ENCODE measurements at regions not wholly inside any gene's neighbourhood (a gene's known extent, or its start where the extent isn't known, plus 50 kb on each side); places are given as distances from the start of the nearest gene placed in this dataset.
"Not testable (repeated sequence)": the region's sequence is repeated elsewhere in the genome, so short reads cannot be mapped to it uniquely, and the experiment has no call there.

DNA sequence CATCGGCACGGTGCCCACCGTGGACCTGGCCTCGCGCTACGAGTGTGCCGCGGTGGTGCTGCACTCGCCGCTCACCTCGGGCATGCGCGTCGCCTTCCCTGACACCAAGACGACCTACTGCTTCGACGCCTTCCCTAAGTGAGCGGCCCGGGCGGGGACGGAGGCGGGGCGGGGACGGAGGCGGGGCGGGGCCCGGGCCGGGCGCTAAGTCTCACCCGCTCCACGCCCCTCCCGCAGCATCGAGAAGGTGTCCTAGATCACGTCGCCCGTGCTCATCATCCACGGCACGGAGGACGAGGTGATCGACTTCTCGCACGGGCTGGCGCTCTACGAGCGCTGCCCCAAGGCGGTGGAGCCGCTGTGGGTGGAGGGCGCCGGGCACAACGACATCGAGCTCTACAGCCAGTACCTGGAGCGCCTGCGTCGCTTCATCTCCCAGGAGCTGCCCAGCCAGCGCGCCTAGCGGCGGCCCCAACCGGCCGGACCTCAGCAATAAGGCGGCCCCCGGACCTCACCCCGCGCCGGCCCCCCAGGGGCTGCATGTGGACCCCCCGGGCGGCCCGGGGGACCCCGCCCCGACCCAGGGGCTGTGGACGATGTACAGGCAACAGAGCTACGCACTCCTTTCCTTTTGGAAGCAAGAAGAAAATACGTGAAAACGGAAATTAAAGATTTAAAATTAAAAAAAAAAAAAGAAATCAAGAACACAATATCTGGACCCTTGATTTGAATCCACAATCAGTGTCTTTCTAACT is 198.8 kb downstream of the USP22 start:
- intact Hi-C loops (cut with DNase I); H3K4me1 ChIP-seq; H3K4me3 ChIP-seq; H3K27ac ChIP-seq; H3K9me3 ChIP-seq; H3K36me3 ChIP-seq; DNase-seq: not testable (repeated sequence)
- peaks cover 51% of the 10 kb centered on the region for H3K27me3 ChIP-seq
- peak; percentile 76 for ATAC-seq

- intact Hi-C loops (cut with DNase I); H3K9me3 ChIP-seq; H3K36me3 ChIP-seq; H3K27ac ChIP-seq; ATAC-seq; H3K4me1 ChIP-seq; DNase-seq; H3K4me3 ChIP-seq: not testable (repeated sequence)
- TF ChIP-seq CTCF (IDR thresholded peaks at IDR 0.05) = peak; percentile 36
- H3K27me3 ChIP-seq = peaks cover 43% of the 10 kb centered on the region
These were observed 193.9 kb downstream of the USP22 start for GRCh38 chr17:20848869-20849443.

DNA sequence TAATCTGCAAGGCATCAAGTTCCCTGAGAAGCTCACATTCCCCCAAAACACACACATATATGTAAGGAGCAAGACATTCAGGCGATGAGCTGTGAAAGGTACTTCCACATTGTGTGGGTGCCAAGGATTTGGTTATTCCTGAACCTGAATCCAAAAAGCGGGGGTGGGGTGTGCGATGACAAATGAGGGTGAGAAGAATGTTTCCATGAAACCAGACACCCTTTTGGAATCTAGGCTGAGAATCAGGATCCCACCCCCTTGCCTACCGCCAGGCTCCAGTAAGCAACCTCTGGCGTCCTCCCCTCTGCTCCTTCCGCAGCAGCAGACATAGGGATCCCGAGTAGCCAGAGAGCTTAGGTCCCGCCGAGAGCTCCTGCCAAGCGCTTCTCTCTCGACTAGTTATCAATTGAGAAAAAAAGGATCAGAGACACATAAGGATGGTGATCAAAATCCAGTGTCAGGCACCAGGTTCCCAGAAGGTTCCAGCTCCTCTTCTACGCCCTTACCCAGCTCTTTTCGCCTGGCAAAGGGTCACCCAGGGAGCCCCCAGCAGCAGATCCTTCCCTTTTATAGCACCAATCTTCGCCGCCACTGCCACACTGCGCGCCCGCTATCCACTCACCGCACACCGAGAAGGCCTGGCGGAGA is 191.1 kb downstream of the USP22 start:
- H3K27me3 ChIP-seq = peaks cover 53% of the 10 kb centered on the region
- H3K9me3 ChIP-seq; H3K4me1 ChIP-seq; intact Hi-C loops (cut with DNase I); DNase-seq; H3K36me3 ChIP-seq; ATAC-seq; H3K4me3 ChIP-seq; H3K27ac ChIP-seq: not testable (repeated sequence)

DNA sequence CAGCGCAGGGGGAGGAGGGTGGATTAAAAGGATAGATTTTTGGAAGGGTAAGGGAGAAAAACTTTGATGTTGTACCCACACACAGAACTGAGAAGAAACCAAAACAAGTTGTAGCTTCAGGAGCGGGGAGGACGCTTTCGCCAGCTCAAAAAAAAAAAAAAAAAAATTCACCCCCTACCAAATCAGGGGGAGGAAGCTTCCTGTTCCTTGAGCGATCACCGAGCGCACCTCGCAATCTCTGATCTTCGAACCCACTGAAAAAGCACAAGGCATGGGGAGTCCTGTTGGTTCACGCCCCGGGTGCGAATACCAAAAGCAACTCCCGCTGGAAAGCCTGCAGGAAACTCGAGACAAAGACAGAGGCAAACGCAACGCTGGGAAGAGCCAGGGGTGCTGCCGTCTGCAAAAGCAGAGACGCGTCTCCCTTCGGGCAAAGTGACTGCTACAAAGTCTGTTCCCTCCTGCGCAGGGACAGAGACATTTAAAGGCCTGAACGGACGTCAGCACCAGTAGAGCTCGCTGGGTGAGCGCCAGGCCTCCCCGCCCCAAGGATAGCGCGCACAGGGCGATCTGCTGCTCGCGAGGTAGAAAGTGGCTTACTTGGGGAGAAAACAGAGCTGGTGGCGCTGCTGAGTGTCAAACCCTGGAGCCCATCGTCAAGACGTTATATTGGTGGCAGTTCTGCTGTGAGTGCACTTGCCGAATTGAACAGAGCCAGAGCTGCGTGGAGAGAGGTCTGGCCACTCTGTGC is 190.4 kb downstream of the USP22 start:
- ATAC-seq (no peak), DNase-seq (no peak)
- Histone ChIP-seq H3K36me3 (no peaks in the 10 kb centered on the region), H3K27ac (no peak overlapping the region), H3K4me3 (no peak overlapping the region), H3K4me1 (no peaks in the 10 kb centered on the region), H3K9me3 (no peaks in the 10 kb centered on the region), H3K27me3 (peaks cover 55% of the 10 kb centered on the region)
- intact Hi-C loops (cut with DNase I) = no loop called here
- TF ChIP-seq CTCF (IDR thresholded peaks at IDR 0.05) = no peak

- Histone ChIP-seq H3K4me1 (no peaks in the 10 kb centered on the region), H3K27me3 (peaks cover 55% of the 10 kb centered on the region), H3K36me3 (no peaks in the 10 kb centered on the region), H3K9me3 (no peaks in the 10 kb centered on the region), H3K27ac (no peak overlapping the region), H3K4me3 (no peak overlapping the region)
- ATAC-seq (no peak), DNase-seq (no peak)
- no peak for TF ChIP-seq CTCF (IDR thresholded peaks at IDR 0.05)
- intact Hi-C loops (cut with DNase I) = no loop called here
These were observed 189.8 kb downstream of the USP22 start for GRCh38 chr17:20852990-20853370.

DNA sequence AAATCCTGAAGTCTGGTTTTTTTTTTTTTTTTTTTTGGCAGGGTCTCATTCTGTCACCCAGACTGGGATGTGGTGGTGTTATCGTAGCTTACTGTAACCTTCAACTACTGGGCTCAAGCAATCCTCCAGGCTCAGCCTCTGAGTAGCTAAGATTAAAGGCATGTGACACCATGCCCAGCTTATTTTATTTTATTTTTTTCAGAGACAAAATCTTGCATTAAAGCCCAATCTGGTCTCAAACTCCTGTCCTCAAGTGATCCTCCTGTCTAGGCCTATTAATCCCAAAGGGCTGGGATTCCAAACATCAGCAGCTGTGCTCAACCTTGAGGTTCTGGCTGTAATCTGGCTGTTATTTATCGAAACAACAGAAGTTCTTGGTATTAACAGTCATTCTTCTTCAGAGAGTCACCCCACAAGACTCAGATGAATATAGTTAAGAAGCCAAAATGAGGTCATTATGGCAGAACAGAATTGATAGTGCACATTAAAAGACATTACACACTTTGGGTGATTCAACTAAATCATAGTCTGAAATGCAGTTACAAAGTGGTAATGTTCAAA is 186.8 kb downstream of the USP22 start:
- H3K27me3 ChIP-seq = peaks cover 48% of the 10 kb centered on the region
- H3K4me1 ChIP-seq; H3K27ac ChIP-seq; intact Hi-C loops (cut with DNase I); H3K9me3 ChIP-seq; ATAC-seq; H3K4me3 ChIP-seq; H3K36me3 ChIP-seq; DNase-seq: not testable (repeated sequence)

GRCh38 chr17:20866444-20867209 is 176.2 kb downstream of the USP22 start:
- H3K36me3 ChIP-seq; H3K9me3 ChIP-seq; H3K4me1 ChIP-seq; ATAC-seq; H3K27ac ChIP-seq; DNase-seq; intact Hi-C loops (cut with DNase I); H3K27me3 ChIP-seq; H3K4me3 ChIP-seq: not testable (repeated sequence)

DNA sequence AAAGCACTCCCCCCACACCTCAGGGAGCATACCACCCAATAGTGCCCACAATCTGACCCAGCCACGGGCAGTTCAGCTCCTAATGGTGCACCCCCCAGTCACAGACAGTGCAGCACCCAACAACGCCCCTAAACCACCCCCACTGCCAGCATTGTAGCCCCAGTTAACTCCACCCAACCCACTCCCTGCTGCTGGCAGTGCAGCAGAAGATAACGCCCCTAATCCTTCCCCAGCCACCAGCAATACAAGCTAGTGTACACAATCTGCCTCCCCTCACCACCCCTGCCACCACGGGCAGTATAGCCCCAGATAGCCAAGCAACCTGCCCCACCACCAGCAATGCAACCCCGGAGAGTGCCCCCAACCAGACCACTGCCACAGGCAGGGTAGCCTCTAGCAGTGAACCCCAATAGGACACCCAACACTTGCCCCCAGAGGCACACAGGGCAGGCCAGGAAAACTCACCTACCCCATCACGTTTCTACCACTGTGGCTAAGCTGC is 175.3 kb downstream of the USP22 start:
- H3K4me1 ChIP-seq; H3K9me3 ChIP-seq; H3K27me3 ChIP-seq; intact Hi-C loops (cut with DNase I); ATAC-seq; H3K4me3 ChIP-seq; H3K27ac ChIP-seq; DNase-seq; H3K36me3 ChIP-seq: not testable (repeated sequence)

DNA sequence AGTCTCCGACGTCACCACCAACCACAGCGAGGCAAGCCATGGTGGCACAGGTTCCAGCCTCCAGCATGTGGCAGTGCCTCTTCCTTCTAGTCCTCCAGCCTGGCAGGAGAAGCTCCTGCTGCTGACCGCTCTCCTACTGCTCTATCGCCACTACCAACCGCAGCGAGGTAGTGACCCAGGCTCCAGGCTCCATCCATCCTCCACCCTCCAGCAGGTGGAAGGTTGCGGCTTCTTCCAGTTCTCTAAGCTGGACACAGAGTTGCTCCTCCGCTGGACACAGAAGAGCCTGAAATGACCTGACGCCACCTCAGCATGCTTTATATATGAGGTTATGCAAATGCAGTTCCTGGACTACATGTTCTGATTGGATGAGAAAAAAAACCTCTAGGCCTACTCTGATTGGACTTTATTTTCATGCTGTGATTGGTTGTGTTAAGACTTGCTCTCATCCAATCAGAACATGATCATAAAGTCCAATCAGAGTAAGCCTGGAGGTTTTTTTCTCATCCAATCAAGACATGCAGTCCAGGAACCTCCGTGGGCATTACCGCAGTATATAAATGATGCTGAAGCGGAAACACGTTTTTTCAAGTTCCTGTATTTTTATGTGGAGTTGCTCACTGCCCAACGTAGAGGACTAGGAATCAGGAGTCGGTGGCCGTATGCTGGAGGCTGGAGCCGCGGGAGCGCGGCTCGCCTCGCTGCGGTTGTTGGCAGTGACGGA is 174.7 kb downstream of the USP22 start:
- H3K9me3 ChIP-seq; H3K27ac ChIP-seq; H3K27me3 ChIP-seq; ATAC-seq; H3K4me1 ChIP-seq; H3K36me3 ChIP-seq; intact Hi-C loops (cut with DNase I); DNase-seq; H3K4me3 ChIP-seq: not testable (repeated sequence)

Measured in upper lobe of right lung (tissue), 1 donor.